Stimulated activated CD8-positive, alpha-beta memory T cell treated with anti-CD3 and anti-CD28 coated beads, Interleukin-4, amount 100 ng/mL, for 4 hours (primary cell): ENCODE measurements at regions not wholly inside any gene's neighbourhood (a gene's known extent, or its start where the extent isn't known, plus 50 kb on each side); places are given as distances from the start of the nearest gene placed in this dataset.

Experiments
- DNase-seq, 2 donors: peaks; one replicate each; pipeline ENCODE4 v3.0.0-alpha.2; 2020; ENCODE audit warnings: low read depth in 2 of 2, low spot score in 1 of 2

GRCh38 chr4:138757432-138757831 is 258.1 kb upstream of the NOCT start:
- DNase-seq = no peak

- no peak for DNase-seq
Observed at GRCh38 chr4:138756519-138756918, 259.1 kb upstream of the NOCT start.

- no peak for DNase-seq
Observed at GRCh38 chr4:138751309-138751708, 264.3 kb upstream of the NOCT start.

GRCh38 chr4:138749303-138749702 is 266.3 kb upstream of the NOCT start:
- DNase-seq = no peak

- DNase-seq = no peak
Observed at GRCh38 chr4:138741766-138742377, 273.7 kb upstream of the NOCT start.

- no peak for DNase-seq
Observed at GRCh38 chr4:138740816-138741745, 274.5 kb upstream of the NOCT start.

- no peak for DNase-seq
Observed at GRCh38 chr4:138736362-138736761, 279.2 kb upstream of the NOCT start.

- no peak for DNase-seq
Observed at GRCh38 chr4:138734746-138735145, 280.8 kb upstream of the NOCT start.

- no peak for DNase-seq
Observed at GRCh38 chr4:138728566-138728965, 287.0 kb upstream of the NOCT start.

GRCh38 chr4:138727731-138728130 is 287.9 kb upstream of the NOCT start:
- DNase-seq = no peak

- DNase-seq = no peak
Observed at GRCh38 chr4:138724530-138724929, 291.1 kb upstream of the NOCT start.

- DNase-seq = no peak
Observed at GRCh38 chr4:138716559-138717335, 298.8 kb upstream of the NOCT start.

- DNase-seq = no peak
Observed at GRCh38 chr4:138710297-138710696, 305.3 kb upstream of the NOCT start.

GRCh38 chr4:138709859-138710258 is 305.7 kb upstream of the NOCT start:
- DNase-seq = no peak

GRCh38 chr4:138707746-138708677 is 307.6 kb upstream of the NOCT start:
- no peak for DNase-seq

GRCh38 chr4:138706201-138706600 is 309.4 kb upstream of the NOCT start:
- DNase-seq = no peak

- no peak for DNase-seq
Observed at GRCh38 chr4:138702190-138702824, 313.3 kb upstream of the NOCT start.

GRCh38 chr4:138698641-138699040 is 316.9 kb upstream of the NOCT start:
- no peak for DNase-seq

GRCh38 chr4:138697851-138698250 is 317.7 kb upstream of the NOCT start:
- no peak for DNase-seq

GRCh38 chr4:138696771-138697170 is 318.8 kb upstream of the NOCT start:
- DNase-seq = no peak
